ENCODE measurements at regions not wholly inside any gene's neighbourhood (a gene's known extent, or its start where the extent isn't known, plus 50 kb on each side); places are given as distances from the start of the nearest gene placed in this dataset.
A peak's percentile ranks its signal among the peaks of the same experiment; 100 is the strongest.

DNA sequence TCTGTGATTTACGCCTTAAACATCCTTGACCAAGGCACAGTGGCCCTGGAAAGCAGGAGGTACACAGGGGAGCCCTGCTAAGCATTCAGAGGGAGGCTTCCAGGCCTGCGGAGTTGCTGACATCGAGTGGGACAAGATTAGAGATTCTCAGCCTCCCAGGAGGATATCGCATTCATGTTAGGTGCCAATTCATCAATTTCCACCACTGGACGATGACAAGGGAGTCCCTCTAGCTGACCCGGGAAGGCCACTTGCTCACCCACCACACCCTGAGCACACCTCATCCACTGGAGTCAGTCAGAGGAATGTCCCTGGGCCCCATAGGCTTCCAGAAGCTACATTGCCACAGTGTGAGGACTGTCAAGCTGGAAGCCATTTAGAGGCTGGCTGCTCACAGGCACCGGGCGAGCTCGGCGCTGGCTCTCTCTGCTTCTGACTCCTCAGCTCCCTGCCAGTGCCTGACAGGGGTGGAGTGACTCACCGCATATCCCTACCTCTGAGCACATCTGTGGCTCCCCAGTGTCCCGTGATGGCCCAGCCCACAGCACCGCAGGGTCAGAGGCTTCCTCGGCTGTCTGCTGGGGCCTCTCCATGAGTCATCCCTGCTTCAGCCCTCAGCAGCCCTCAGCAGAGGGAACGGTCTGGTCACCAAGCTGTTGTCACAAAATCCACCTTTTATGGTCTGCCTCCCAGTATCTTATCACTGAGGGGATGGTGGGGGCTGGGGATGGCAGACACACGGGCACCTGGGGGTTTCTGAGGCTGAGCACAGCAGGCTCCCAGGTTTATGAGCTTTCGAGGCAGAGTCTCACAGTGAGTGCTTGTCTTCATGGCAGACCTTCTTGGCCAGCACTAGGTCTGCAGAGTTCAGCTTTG lies 117.5 kb downstream of the ZNF608 start (continued):
- TF ChIP-seq, protein P1, sequence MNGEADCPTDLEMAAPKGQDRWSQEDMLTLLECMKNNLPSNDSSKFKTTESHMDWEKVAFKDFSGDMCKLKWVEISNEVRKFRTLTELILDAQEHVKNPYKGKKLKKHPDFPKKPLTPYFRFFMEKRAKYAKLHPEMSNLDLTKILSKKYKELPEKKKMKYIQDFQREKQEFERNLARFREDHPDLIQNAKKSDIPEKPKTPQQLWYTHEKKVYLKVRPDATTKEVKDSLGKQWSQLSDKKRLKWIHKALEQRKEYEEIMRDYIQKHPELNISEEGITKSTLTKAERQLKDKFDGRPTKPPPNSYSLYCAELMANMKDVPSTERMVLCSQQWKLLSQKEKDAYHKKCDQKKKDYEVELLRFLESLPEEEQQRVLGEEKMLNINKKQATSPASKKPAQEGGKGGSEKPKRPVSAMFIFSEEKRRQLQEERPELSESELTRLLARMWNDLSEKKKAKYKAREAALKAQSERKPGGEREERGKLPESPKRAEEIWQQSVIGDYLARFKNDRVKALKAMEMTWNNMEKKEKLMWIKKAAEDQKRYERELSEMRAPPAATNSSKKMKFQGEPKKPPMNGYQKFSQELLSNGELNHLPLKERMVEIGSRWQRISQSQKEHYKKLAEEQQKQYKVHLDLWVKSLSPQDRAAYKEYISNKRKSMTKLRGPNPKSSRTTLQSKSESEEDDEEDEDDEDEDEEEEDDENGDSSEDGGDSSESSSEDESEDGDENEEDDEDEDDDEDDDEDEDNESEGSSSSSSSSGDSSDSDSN (IDR thresholded peaks at IDR 0.05; ENCODE audit: borderline replicate concordance in 1 of 2, low read depth in 2 of 2, low read length in 2 of 2), result peak; percentile 92 to 99; a peak in 3 of 4 replicates
- TF ChIP-seq FOXK1 (CRISPR knock-in tag; IDR thresholded peaks at IDR 0.05; ENCODE audit: borderline replicate concordance) (no peak), TEAD1 (CRISPR knock-in tag; IDR thresholded peaks at IDR 0.05) (peak in 1 of 2 experiments; percentile 57; a peak in 2 of 4 replicates), KDM1A (IDR thresholded peaks at IDR 0.05) (peak; percentile 81 to 88), CBFA2T2 (conservative IDR thresholded peaks at IDR 0.05) (peak; percentile 78), TRIM25 (IDR thresholded peaks at IDR 0.05; ENCODE audit: borderline replicate concordance) (no peak), GATAD2A (IDR thresholded peaks at IDR 0.05) (peak; percentile 90; the same call in 1 of the 2 replicates), ATF3 (IDR thresholded peaks at IDR 0.05) (peak; percentile 98), ATF3 (CRISPR knock-in tag; conservative IDR thresholded peaks at IDR 0.05) (peak; percentile 98), RBM15 (IDR thresholded peaks at IDR 0.05; ENCODE audit: insufficient read depth, low read length) (no peak), TFE3 (CRISPR knock-in tag; IDR thresholded peaks at IDR 0.05) (no peak), NCOA2 (IDR thresholded peaks at IDR 0.05; ENCODE audit: partially characterized antibody in 2 of 2) (no peak), IRF2 (CRISPR knock-in tag; IDR thresholded peaks at IDR 0.05) (no peak), GABPB2 (CRISPR knock-in tag; conservative IDR thresholded peaks at IDR 0.05) (no peak), RFX5 (IDR thresholded peaks at IDR 0.05; ENCODE audit: low read depth, low read length) (no peak), ZNF217 (CRISPR knock-in tag; IDR thresholded peaks at IDR 0.05) (no peak)
- TF ChIP-seq, protein P2, sequence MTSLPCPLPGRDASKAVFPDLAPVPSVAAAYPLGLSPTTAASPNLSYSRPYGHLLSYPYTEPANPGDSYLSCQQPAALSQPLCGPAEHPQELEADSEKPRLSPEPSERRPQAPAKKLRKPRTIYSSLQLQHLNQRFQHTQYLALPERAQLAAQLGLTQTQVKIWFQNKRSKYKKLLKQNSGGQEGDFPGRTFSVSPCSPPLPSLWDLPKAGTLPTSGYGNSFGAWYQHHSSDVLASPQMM (CRISPR knock-in tag; IDR thresholded peaks at IDR 0.05), result no peak
- TF ChIP-seq, protein P3, sequence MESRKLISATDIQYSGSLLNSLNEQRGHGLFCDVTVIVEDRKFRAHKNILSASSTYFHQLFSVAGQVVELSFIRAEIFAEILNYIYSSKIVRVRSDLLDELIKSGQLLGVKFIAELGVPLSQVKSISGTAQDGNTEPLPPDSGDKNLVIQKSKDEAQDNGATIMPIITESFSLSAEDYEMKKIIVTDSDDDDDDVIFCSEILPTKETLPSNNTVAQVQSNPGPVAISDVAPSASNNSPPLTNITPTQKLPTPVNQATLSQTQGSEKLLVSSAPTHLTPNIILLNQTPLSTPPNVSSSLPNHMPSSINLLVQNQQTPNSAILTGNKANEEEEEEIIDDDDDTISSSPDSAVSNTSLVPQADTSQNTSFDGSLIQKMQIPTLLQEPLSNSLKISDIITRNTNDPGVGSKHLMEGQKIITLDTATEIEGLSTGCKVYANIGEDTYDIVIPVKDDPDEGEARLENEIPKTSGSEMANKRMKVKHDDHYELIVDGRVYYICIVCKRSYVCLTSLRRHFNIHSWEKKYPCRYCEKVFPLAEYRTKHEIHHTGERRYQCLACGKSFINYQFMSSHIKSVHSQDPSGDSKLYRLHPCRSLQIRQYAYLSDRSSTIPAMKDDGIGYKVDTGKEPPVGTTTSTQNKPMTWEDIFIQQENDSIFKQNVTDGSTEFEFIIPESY (CRISPR knock-in tag; IDR thresholded peaks at IDR 0.05), result peak; percentile 31; the same call in 1 of the 2 replicates

Data from K562 (cell line).